SK-N-SH (cell line): ENCODE measurements at regions not wholly inside any gene's neighbourhood (a gene's known extent, or its start where the extent isn't known, plus 50 kb on each side); places are given as distances from the start of the nearest gene placed in this dataset.

Experiments used
- CTCF ChIA-PET: fragments of 300-600, 350-600 bp; formaldehyde crosslinking; extraction: SDS; loops from one replicate; lab custom pipeline; 2021; lab: Yijun Ruan, JAX
- POLR2A ChIA-PET: fragments of 350-600 bp; sonication (Branson Sonifier 250); formaldehyde crosslinking; extraction: SDS; loops from one replicate; lab custom pipeline; 2020; ENCODE audit warnings: antibody characterized with exemption, inconsistent platforms; lab: Yijun Ruan, JAX
- DNase-seq: peaks from one replicate; pipeline ENCODE4 v3.0.0; 2012
- H2AFZ ChIP-seq: fragments of 200-600 bp; sonication (generic); 2 replicates; pipeline ENCODE4 v1.8.1; 2016; ENCODE audit warnings: antibody characterized with exemption, mild to moderate bottlenecking, low read depth
- H3F3A ChIP-seq: fragments of 200-600 bp; sonication (generic); replicated peaks from 2 replicates; pipeline ENCODE3; 2016; ENCODE audit warnings: antibody characterized with exemption, mild to moderate bottlenecking; ENCODE audit not compliant: insufficient read depth
- H3K27ac ChIP-seq, 2 experiments: fragments of 200-500 bp in 1 of 2; fragments of 200-600 bp in 1 of 2; sonication (Bioruptor generic) in 1 of 2; sonication (generic), shearing (Covaris generic) in 1 of 2; 2 replicates each; pipeline versions ENCODE4 v1.5.1 to v1.6.1; 2014 to 2016; ENCODE audit warnings: low read depth in 2 of 2, inconsistent platforms in 1 of 2, low read length in 1 of 2, mild to moderate bottlenecking in 1 of 2, mixed read lengths in 1 of 2
- H3K27me3 ChIP-seq: fragments of 200-600 bp; sonication (generic), shearing (Covaris generic); 2 replicates; pipeline ENCODE4 v1.6.1; 2016; ENCODE audit warnings: mixed run types; ENCODE audit not compliant: insufficient read depth
- H3K36me3 ChIP-seq, 2 experiments: fragments of 200-500 bp in 1 of 2; fragments of 200-600 bp in 1 of 2; sonication (Bioruptor generic) in 1 of 2; sonication (generic) in 1 of 2; replicated peaks in 1 of 2; 2 replicates each; pipeline versions ENCODE3 to v1.5.1; 2014 to 2016; ENCODE audit warnings: low read length in 1 of 2, mild to moderate bottlenecking in 1 of 2; ENCODE audit not compliant: insufficient read depth in 2 of 2, control insufficient read depth in 1 of 2
- H3K4me1 ChIP-seq, 2 experiments: fragments of 200-500 bp in 1 of 2; fragments of 200-600 bp in 1 of 2; sonication (Bioruptor generic) in 1 of 2; sonication (generic), shearing (Covaris generic) in 1 of 2; 2 replicates each; pipeline versions ENCODE4 v1.5.1 to v1.6.1; 2014 to 2016; ENCODE audit warnings: low read depth in 1 of 2, low read length in 1 of 2, mixed run types in 1 of 2; ENCODE audit not compliant: insufficient read depth in 2 of 2, control insufficient read depth in 1 of 2
- H3K4me2 ChIP-seq: fragments of 200-600 bp; sonication (generic), shearing (Covaris generic); 2 replicates; pipeline ENCODE4 v1.6.1; 2017; ENCODE audit warnings: mixed run types
- H3K4me3 ChIP-seq, 2 experiments: fragments of 200-500 bp in 1 of 2; fragments of 200-600 bp in 1 of 2; sonication (Bioruptor generic) in 1 of 2; sonication (generic), shearing (Covaris generic) in 1 of 2; 2 replicates each; pipeline versions ENCODE4 v1.5.1 to v1.8.1; 2014 to 2016; ENCODE audit warnings: low read depth in 2 of 2, inconsistent platforms in 1 of 2, low read length in 1 of 2, mild to moderate bottlenecking in 1 of 2, mixed read lengths in 1 of 2, moderate library complexity in 1 of 2
- H3K79me2 ChIP-seq: fragments of 200-600 bp; sonication (generic); 2 replicates; pipeline ENCODE4 v1.8.1; 2017; ENCODE audit warnings: mild to moderate bottlenecking; ENCODE audit not compliant: insufficient read depth
- H3K9ac ChIP-seq: fragments of 200-600 bp; sonication (generic); 2 replicates; pipeline ENCODE4 v1.6.1; 2017; ENCODE audit warnings: mixed run types
- H3K9me2 ChIP-seq: fragments of 200-600 bp; sonication (generic); 2 replicates; pipeline ENCODE4 v1.6.1; 2017; ENCODE audit warnings: mixed run types
- H3K9me3 ChIP-seq: fragments of 200-600 bp; sonication (generic); 2 replicates; pipeline ENCODE4 v1.6.1; 2017; ENCODE audit warnings: mixed run types, mild to moderate bottlenecking, moderate library complexity
- H4K20me1 ChIP-seq: fragments of 200-600 bp; sonication (generic); 2 replicates; pipeline ENCODE4 v1.6.1; 2017; ENCODE audit warnings: mild to moderate bottlenecking, mixed run types; ENCODE audit not compliant: insufficient read depth
- EP300 ChIP-seq, 2 experiments: IDR thresholded peaks; 2 replicates each; pipeline versions ENCODE4 v1.4.0 to v1.6.1; 2012; ENCODE audit warnings: borderline replicate concordance in 1 of 2, low read depth in 1 of 2, low read length in 1 of 2
- GABPA ChIP-seq: IDR thresholded peaks from 2 replicates; pipeline ENCODE4 v1.4.0; 2012; ENCODE audit warnings: low read depth, mild to moderate bottlenecking
- JUND ChIP-seq: IDR thresholded peaks from 2 replicates; pipeline ENCODE4 v1.4.0; 2012
- MEF2A ChIP-seq: IDR thresholded peaks from 2 replicates; pipeline ENCODE4 v1.4.0; 2012; ENCODE audit warnings: low read depth, borderline replicate concordance
- RAD21 ChIP-seq: IDR thresholded peaks from 2 replicates; pipeline ENCODE4 v1.6.1; 2012; ENCODE audit warnings: mild to moderate bottlenecking, low read length
- RCOR1 ChIP-seq: fragments of 150-350 bp; IDR thresholded peaks from 2 replicates; pipeline ENCODE4 v1.6.1; 2017; ENCODE audit warnings: antibody characterized with exemption, low read length
- RXRA ChIP-seq: IDR thresholded peaks from 2 replicates; pipeline ENCODE4 v1.4.0; 2012; ENCODE audit warnings: low read depth, mild to moderate bottlenecking, borderline replicate concordance
- SIN3A ChIP-seq: IDR thresholded peaks from 2 replicates; pipeline ENCODE4 v1.6.1; 2012; ENCODE audit warnings: low read depth, mild to moderate bottlenecking, low read length, moderate library complexity, borderline replicate concordance
- TAF1 ChIP-seq: IDR thresholded peaks from 2 replicates; pipeline ENCODE4 v1.6.1; 2012; ENCODE audit warnings: low read depth, mild to moderate bottlenecking, low read length, moderate library complexity, borderline replicate concordance
- TCF12 ChIP-seq: IDR thresholded peaks from 2 replicates; pipeline ENCODE4 v1.4.0; 2012
- YY1 ChIP-seq: IDR thresholded peaks from 2 replicates; pipeline ENCODE4 v1.4.0; 2012; ENCODE audit warnings: low read depth, mild to moderate bottlenecking
- WGBS: methylation state at CpG from one replicate; pipeline ENCODE4 v1.1.6; 2017; ENCODE audit warnings: low lambda C conversion rate; 5-methylcytosine and 5-hydroxymethylcytosine counted together
- TF ChIP-seq, protein P1 (sequence below): fragments of 150-350 bp; IDR thresholded peaks from 2 replicates; pipeline ENCODE4 v1.6.1; 2017; ENCODE audit warnings: antibody characterized with exemption, low read length, low read depth, borderline replicate concordance
- TF ChIP-seq, protein P2 (sequence below): IDR thresholded peaks from 2 replicates; pipeline ENCODE4 v1.6.1; 2012; ENCODE audit warnings: mild to moderate bottlenecking, low read depth, low read length, moderate library complexity
- TF ChIP-seq, protein P3 (sequence below): fragments of 150-350 bp; IDR thresholded peaks from 2 replicates; pipeline ENCODE4 v1.6.1; 2016; ENCODE audit warnings: mild to moderate bottlenecking, low read depth, low read length
- TF ChIP-seq, protein P4 (sequence below): fragments of 200-600 bp; sonication (generic); IDR thresholded peaks from 2 replicates; pipeline ENCODE4 v1.6.1; 2017; ENCODE audit warnings: antibody characterized with exemption, mild to moderate bottlenecking, moderate library complexity

DNA sequence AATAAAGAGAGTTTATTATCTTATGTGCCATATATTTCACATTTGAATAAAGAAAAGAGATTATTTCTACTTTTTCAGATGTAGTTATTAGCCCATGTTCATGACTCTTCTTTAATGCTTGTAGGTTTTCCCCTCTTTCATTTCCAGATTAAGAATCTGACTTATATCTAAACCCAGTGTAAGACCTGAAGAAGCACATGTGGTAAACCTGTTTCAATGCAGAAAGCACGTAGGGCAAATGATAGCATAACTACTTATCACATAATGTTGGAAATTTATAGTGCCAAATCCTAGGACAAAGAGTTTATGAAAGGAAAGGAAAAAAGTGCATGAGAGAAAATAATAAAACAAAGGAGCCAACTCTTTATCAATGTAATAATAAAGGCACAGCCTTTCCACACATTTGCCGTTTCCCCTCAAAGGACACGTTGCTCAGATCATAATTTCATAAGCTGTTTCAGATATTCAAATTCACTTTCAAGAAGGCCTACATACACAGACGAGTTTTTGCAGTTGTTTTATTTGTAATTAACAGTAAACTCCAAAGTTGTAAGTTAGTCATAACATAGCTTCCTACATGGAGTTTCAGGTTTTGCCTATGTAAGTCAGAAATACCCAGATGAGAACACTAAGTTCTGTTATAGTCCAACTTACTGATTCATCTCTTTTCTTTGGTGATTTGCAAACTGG, 88.8 kb upstream of the MDFIC start:
- TF ChIP-seq RAD21 (no peak), RCOR1 (no peak), TAF1 (no peak), RXRA (no peak), GABPA (no peak), MEF2A (no peak), JUND (no peak), TCF12 (no peak), SIN3A (no peak), EP300 (IDR thresholded peaks at IDR 0.05; ENCODE audit: borderline replicate concordance in 1 of 2, low read depth in 1 of 2, low read length in 1 of 2) (no peak), YY1 (no peak)
- TF ChIP-seq, protein P1, sequence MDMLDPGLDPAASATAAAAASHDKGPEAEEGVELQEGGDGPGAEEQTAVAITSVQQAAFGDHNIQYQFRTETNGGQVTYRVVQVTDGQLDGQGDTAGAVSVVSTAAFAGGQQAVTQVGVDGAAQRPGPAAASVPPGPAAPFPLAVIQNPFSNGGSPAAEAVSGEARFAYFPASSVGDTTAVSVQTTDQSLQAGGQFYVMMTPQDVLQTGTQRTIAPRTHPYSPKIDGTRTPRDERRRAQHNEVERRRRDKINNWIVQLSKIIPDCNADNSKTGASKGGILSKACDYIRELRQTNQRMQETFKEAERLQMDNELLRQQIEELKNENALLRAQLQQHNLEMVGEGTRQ, result no peak
- TF ChIP-seq, protein P2, sequence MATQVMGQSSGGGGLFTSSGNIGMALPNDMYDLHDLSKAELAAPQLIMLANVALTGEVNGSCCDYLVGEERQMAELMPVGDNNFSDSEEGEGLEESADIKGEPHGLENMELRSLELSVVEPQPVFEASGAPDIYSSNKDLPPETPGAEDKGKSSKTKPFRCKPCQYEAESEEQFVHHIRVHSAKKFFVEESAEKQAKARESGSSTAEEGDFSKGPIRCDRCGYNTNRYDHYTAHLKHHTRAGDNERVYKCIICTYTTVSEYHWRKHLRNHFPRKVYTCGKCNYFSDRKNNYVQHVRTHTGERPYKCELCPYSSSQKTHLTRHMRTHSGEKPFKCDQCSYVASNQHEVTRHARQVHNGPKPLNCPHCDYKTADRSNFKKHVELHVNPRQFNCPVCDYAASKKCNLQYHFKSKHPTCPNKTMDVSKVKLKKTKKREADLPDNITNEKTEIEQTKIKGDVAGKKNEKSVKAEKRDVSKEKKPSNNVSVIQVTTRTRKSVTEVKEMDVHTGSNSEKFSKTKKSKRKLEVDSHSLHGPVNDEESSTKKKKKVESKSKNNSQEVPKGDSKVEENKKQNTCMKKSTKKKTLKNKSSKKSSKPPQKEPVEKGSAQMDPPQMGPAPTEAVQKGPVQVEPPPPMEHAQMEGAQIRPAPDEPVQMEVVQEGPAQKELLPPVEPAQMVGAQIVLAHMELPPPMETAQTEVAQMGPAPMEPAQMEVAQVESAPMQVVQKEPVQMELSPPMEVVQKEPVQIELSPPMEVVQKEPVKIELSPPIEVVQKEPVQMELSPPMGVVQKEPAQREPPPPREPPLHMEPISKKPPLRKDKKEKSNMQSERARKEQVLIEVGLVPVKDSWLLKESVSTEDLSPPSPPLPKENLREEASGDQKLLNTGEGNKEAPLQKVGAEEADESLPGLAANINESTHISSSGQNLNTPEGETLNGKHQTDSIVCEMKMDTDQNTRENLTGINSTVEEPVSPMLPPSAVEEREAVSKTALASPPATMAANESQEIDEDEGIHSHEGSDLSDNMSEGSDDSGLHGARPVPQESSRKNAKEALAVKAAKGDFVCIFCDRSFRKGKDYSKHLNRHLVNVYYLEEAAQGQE, result no peak
- TF ChIP-seq, protein P3, sequence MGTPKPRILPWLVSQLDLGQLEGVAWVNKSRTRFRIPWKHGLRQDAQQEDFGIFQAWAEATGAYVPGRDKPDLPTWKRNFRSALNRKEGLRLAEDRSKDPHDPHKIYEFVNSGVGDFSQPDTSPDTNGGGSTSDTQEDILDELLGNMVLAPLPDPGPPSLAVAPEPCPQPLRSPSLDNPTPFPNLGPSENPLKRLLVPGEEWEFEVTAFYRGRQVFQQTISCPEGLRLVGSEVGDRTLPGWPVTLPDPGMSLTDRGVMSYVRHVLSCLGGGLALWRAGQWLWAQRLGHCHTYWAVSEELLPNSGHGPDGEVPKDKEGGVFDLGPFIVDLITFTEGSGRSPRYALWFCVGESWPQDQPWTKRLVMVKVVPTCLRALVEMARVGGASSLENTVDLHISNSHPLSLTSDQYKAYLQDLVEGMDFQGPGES, result no peak
- TF ChIP-seq, protein P4, sequence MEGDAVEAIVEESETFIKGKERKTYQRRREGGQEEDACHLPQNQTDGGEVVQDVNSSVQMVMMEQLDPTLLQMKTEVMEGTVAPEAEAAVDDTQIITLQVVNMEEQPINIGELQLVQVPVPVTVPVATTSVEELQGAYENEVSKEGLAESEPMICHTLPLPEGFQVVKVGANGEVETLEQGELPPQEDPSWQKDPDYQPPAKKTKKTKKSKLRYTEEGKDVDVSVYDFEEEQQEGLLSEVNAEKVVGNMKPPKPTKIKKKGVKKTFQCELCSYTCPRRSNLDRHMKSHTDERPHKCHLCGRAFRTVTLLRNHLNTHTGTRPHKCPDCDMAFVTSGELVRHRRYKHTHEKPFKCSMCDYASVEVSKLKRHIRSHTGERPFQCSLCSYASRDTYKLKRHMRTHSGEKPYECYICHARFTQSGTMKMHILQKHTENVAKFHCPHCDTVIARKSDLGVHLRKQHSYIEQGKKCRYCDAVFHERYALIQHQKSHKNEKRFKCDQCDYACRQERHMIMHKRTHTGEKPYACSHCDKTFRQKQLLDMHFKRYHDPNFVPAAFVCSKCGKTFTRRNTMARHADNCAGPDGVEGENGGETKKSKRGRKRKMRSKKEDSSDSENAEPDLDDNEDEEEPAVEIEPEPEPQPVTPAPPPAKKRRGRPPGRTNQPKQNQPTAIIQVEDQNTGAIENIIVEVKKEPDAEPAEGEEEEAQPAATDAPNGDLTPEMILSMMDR, result no peak
- TF ChIP-seq, all 33 proteins: peak for 0
- H3K79me2 ChIP-seq, result no peaks in the 10 kb centered on the region
- no peaks in the 10 kb centered on the region for H3K36me3 ChIP-seq
- H3K27me3 ChIP-seq, result no peaks in the 10 kb centered on the region
- H3K4me1 ChIP-seq, result no peaks in the 10 kb centered on the region
- no peak for DNase-seq
- no peak overlapping the region for H3K27ac ChIP-seq
- H3K4me2 ChIP-seq, result no peak overlapping the region
- 3% methylated on average over 4 of the region's 4 CpGs for WGBS
- CTCF ChIA-PET, result interaction anchor here (0.8 kb wide), 1 partner anchor 23 kb away, joined by 3 read pairs; no protein-coding TSS in a partner anchor
- H3K4me3 ChIP-seq, result no peak overlapping the region
- H3K9ac ChIP-seq, result no peak overlapping the region
- H4K20me1 ChIP-seq, result no peaks in the 10 kb centered on the region
- POLR2A ChIA-PET, result no interaction called here
- no peaks in the 10 kb centered on the region for H3K9me2 ChIP-seq
- H3F3A ChIP-seq, result no peaks in the 10 kb centered on the region
- H2AFZ ChIP-seq, result no peak overlapping the region
- H3K9me3 ChIP-seq, result no peaks in the 10 kb centered on the region
